DMS53 (cell line): ENCODE measurements at regions not wholly inside any gene's neighbourhood (a gene's known extent, or its start where the extent isn't known, plus 50 kb on each side); places are given as distances from the start of the nearest gene placed in this dataset.

Experiments
- DNase-seq: peaks from one replicate; lab custom pipeline; 2025; lab: John Stamatoyannopoulos, UW

- DNase-seq = no peak
Observed at GRCh38 chr18:77750006-77750405, 500.4 kb downstream of the GALR1 start.

- no peak for DNase-seq
Observed at GRCh38 chr18:77754475-77755044, 504.9 kb downstream of the GALR1 start.

GRCh38 chr18:77755187-77755586, 505.5 kb downstream of the GALR1 start:
- no peak for DNase-seq

GRCh38 chr18:77761332-77761731, 511.7 kb downstream of the GALR1 start:
- no peak for DNase-seq

- DNase-seq = no peak
Observed at GRCh38 chr18:77762014-77762413, 512.4 kb downstream of the GALR1 start.

GRCh38 chr18:77762642-77763041, 513.0 kb downstream of the GALR1 start:
- DNase-seq = no peak

GRCh38 chr18:77763530-77764145, 514.0 kb downstream of the GALR1 start:
- DNase-seq = no peak

GRCh38 chr18:77765468-77765867, 515.8 kb downstream of the GALR1 start:
- peak; percentile 76 for DNase-seq

GRCh38 chr18:77766421-77766820, 516.8 kb downstream of the GALR1 start:
- DNase-seq = no peak

GRCh38 chr18:77772177-77772576, 522.5 kb downstream of the GALR1 start:
- DNase-seq = no peak

- no peak for DNase-seq
Observed at GRCh38 chr18:77776104-77776503, 526.5 kb downstream of the GALR1 start.

- no peak for DNase-seq
Observed at GRCh38 chr18:77777163-77777562, 527.5 kb downstream of the GALR1 start.

GRCh38 chr18:77784759-77785379, 535.2 kb downstream of the GALR1 start:
- DNase-seq = no peak

- no peak for DNase-seq
Observed at GRCh38 chr18:77785415-77785975, 535.8 kb downstream of the GALR1 start.

- no peak for DNase-seq
Observed at GRCh38 chr18:77803024-77803423, 553.4 kb downstream of the GALR1 start.

- no peak for DNase-seq
Observed at GRCh38 chr18:77804382-77804781, 554.7 kb downstream of the GALR1 start.

GRCh38 chr18:77807650-77808049, 558.0 kb downstream of the GALR1 start:
- no peak for DNase-seq

- DNase-seq = peak; percentile 57
Observed at GRCh38 chr18:77811503-77811902, 561.9 kb downstream of the GALR1 start.

GRCh38 chr18:77815666-77816338, 566.2 kb downstream of the GALR1 start:
- no peak for DNase-seq

GRCh38 chr18:77818328-77818727, 568.7 kb downstream of the GALR1 start:
- DNase-seq = no peak

- no peak for DNase-seq
Observed at GRCh38 chr18:77820472-77820871, 570.8 kb downstream of the GALR1 start.

- no peak for DNase-seq
Observed at GRCh38 chr18:77821892-77822291, 572.2 kb downstream of the GALR1 start.

- no peak for DNase-seq
Observed at GRCh38 chr18:77822632-77823031, 573.0 kb downstream of the GALR1 start.
